ENCODE measurements at regions not wholly inside any gene's neighbourhood (a gene's known extent, or its start where the extent isn't known, plus 50 kb on each side); places are given as distances from the start of the nearest gene placed in this dataset.

DNA sequence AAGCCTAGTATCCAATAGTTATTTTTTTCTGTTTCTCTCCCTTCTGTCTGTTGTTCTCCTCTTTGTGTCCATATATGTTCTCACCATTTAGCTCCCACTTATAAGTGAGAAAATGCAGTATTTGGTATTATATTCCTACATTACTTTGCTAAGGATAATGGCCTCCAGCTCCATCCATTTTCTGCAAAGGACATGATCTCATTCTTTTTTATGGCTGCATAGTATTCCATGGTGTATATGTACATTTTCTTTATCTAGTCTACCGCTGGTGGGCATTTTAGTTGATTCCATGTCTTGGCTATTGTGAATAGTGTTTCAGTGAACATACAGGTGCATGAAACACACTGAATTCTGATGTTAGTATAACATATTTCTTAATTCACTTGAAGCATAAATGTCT lies 348.9 kb upstream of the TRPC7 start:
- H3F3A ChIP-seq (replicated peaks; ENCODE audit: insufficient read depth) = no peaks in the 10 kb centered on the region
- H3K27me3 ChIP-seq (ENCODE audit: insufficient read depth) = no peaks in the 10 kb centered on the region
- no peaks in the 10 kb centered on the region for H3K9me3 ChIP-seq
- no peak for DNase-seq
- no peak overlapping the region for H3K27ac ChIP-seq (ENCODE audit: low read depth in 2 of 2, low read length in 1 of 2)
- no peak overlapping the region for H3K4me2 ChIP-seq
- no peaks in the 10 kb centered on the region for H4K20me1 ChIP-seq (ENCODE audit: insufficient read depth)
- no peaks in the 10 kb centered on the region for H3K4me1 ChIP-seq (ENCODE audit: control insufficient read depth in 1 of 2, insufficient read depth in 2 of 2, low read depth in 1 of 2, low read length in 1 of 2)
- WGBS (ENCODE audit: low lambda C conversion rate) = 43% methylated on average over 1 of the region's 1 CpG
- H3K79me2 ChIP-seq (ENCODE audit: insufficient read depth) = no peaks in the 10 kb centered on the region
- H3K36me3 ChIP-seq (replicated peaks in 1 of 2; ENCODE audit: control insufficient read depth in 1 of 2, insufficient read depth in 2 of 2, low read length in 1 of 2) = no peaks in the 10 kb centered on the region
- H3K4me3 ChIP-seq (ENCODE audit: low read depth in 2 of 2, low read length in 1 of 2) = no peak overlapping the region
- H3K9ac ChIP-seq = no peak overlapping the region
- H3K9me2 ChIP-seq = no peaks in the 10 kb centered on the region
- ChIA-PET CTCF (interaction anchor here (0.6 kb wide), 1 partner anchor 13 kb away, joined by 3 read pairs; no protein-coding TSS in a partner anchor), POLR2A (no interaction called here)
- no peak overlapping the region for H2AFZ ChIP-seq (ENCODE audit: low read depth)
- TF ChIP-seq YY1 (IDR thresholded peaks at IDR 0.05; ENCODE audit: low read depth) (no peak), CHD2 (IDR thresholded peaks at IDR 0.05; ENCODE audit: low read length, partially characterized antibody) (no peak), TAF1 (IDR thresholded peaks at IDR 0.05; ENCODE audit: borderline replicate concordance, low read depth, low read length) (no peak), MAX (IDR thresholded peaks at IDR 0.05; ENCODE audit: low read depth) (no peak), USF1 (IDR thresholded peaks at IDR 0.05; ENCODE audit: borderline replicate concordance, low read depth) (no peak), NRF1 (IDR thresholded peaks at IDR 0.05; ENCODE audit: low read depth, low read length) (no peak), FOXM1 (IDR thresholded peaks at IDR 0.05; ENCODE audit: low read depth) (no peak), ELF1 (IDR thresholded peaks at IDR 0.05) (no peak), GABPA (IDR thresholded peaks at IDR 0.05; ENCODE audit: low read depth) (no peak)

DNA sequence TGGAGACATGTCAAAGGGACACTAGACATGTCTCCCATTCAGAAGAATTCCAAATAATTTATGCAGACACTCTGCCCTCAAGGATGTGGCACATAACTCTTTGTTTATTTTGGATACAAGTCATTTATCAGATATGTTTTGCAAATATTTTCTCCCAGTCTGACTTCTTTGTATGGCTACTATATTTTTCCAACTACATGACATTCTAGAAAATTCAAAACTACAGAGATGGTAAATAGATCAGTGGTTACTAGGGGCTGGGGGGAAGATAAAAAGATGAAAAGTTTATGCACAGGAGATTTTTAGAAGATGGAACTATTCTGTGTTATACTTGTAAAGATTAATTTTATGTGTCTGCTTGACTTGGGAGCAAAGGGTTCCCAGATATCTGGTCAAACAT lies 347.3 kb upstream of the TRPC7 start:
- Histone ChIP-seq H3K4me2 (no peak overlapping the region), H3K9me3 (no peaks in the 10 kb centered on the region), H3F3A (replicated peaks; ENCODE audit: insufficient read depth) (no peaks in the 10 kb centered on the region), H3K27me3 (ENCODE audit: insufficient read depth) (no peaks in the 10 kb centered on the region), H3K9ac (no peak overlapping the region), H3K36me3 (replicated peaks in 1 of 2; ENCODE audit: control insufficient read depth in 1 of 2, insufficient read depth in 2 of 2, low read length in 1 of 2) (no peaks in the 10 kb centered on the region), H3K4me1 (ENCODE audit: control insufficient read depth in 1 of 2, insufficient read depth in 2 of 2, low read depth in 1 of 2, low read length in 1 of 2) (no peaks in the 10 kb centered on the region), H3K9me2 (no peaks in the 10 kb centered on the region), H3K79me2 (ENCODE audit: insufficient read depth) (no peaks in the 10 kb centered on the region), H3K27ac (ENCODE audit: low read depth in 2 of 2, low read length in 1 of 2) (no peak overlapping the region), H2AFZ (ENCODE audit: low read depth) (no peak overlapping the region), H4K20me1 (ENCODE audit: insufficient read depth) (no peaks in the 10 kb centered on the region), H3K4me3 (ENCODE audit: low read depth in 2 of 2, low read length in 1 of 2) (no peak overlapping the region)
- POLR2A ChIA-PET = no interaction called here
- DNase-seq = no peak
- CTCF ChIA-PET = no interaction called here
- TF ChIP-seq RXRA (IDR thresholded peaks at IDR 0.05; ENCODE audit: borderline replicate concordance, low read depth) = no peak
- no peak for TF ChIP-seq MAX (IDR thresholded peaks at IDR 0.05; ENCODE audit: low read depth)
- no peak for TF ChIP-seq NFIC (IDR thresholded peaks at IDR 0.05; ENCODE audit: borderline replicate concordance)
- no peak for TF ChIP-seq YY1 (IDR thresholded peaks at IDR 0.05; ENCODE audit: low read depth)
- TF ChIP-seq FOXM1 (IDR thresholded peaks at IDR 0.05; ENCODE audit: low read depth) = no peak
- no peak for TF ChIP-seq TCF12 (IDR thresholded peaks at IDR 0.05)
- TF ChIP-seq PBX3 (IDR thresholded peaks at IDR 0.05) = no peak
- no peak for TF ChIP-seq FOXJ3 (CRISPR knock-in tag; IDR thresholded peaks at IDR 0.05)
- TF ChIP-seq, protein P1, sequence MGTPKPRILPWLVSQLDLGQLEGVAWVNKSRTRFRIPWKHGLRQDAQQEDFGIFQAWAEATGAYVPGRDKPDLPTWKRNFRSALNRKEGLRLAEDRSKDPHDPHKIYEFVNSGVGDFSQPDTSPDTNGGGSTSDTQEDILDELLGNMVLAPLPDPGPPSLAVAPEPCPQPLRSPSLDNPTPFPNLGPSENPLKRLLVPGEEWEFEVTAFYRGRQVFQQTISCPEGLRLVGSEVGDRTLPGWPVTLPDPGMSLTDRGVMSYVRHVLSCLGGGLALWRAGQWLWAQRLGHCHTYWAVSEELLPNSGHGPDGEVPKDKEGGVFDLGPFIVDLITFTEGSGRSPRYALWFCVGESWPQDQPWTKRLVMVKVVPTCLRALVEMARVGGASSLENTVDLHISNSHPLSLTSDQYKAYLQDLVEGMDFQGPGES (IDR thresholded peaks at IDR 0.05; ENCODE audit: low read depth, low read length) = no peak
- TF ChIP-seq TAF1 (IDR thresholded peaks at IDR 0.05; ENCODE audit: borderline replicate concordance, low read depth, low read length) = no peak
- no peak for TF ChIP-seq TEAD4 (IDR thresholded peaks at IDR 0.05; ENCODE audit: borderline replicate concordance, insufficient read depth)
- no peak for TF ChIP-seq GABPA (IDR thresholded peaks at IDR 0.05; ENCODE audit: low read depth)
- no peak for TF ChIP-seq SMC3 (IDR thresholded peaks at IDR 0.05; ENCODE audit: low read depth, low read length)

Measured in SK-N-SH (cell line).